Epithelial cell of esophagus (primary cell): ENCODE measurements at regions not wholly inside any gene's neighbourhood (a gene's known extent, or its start where the extent isn't known, plus 50 kb on each side); places are given as distances from the start of the nearest gene placed in this dataset.

ENCODE experiments used
- DNase-seq: peaks from one replicate; pipeline ENCODE4 v3.0.0; 2010; ENCODE audit warnings: low read depth
- H3K4me3 ChIP-seq: 2 replicates; pipeline ENCODE4 v1.5.1; 2011; ENCODE audit warnings: mild to moderate bottlenecking, low read length, control low read depth
- TF ChIP-seq, protein P1 (sequence below): IDR thresholded peaks from 2 replicates; pipeline ENCODE4 v1.5.1; 2011; ENCODE audit warnings: low read depth, mild to moderate bottlenecking, low read length, control low read depth, inconsistent platforms; ENCODE audit not compliant: insufficient read depth; ENCODE audit errors: missing control alignments

GRCh38 chr22:27635852-27636251, 165.7 kb downstream of the MN1 start:
- no peak for DNase-seq
- TF ChIP-seq, protein P1, sequence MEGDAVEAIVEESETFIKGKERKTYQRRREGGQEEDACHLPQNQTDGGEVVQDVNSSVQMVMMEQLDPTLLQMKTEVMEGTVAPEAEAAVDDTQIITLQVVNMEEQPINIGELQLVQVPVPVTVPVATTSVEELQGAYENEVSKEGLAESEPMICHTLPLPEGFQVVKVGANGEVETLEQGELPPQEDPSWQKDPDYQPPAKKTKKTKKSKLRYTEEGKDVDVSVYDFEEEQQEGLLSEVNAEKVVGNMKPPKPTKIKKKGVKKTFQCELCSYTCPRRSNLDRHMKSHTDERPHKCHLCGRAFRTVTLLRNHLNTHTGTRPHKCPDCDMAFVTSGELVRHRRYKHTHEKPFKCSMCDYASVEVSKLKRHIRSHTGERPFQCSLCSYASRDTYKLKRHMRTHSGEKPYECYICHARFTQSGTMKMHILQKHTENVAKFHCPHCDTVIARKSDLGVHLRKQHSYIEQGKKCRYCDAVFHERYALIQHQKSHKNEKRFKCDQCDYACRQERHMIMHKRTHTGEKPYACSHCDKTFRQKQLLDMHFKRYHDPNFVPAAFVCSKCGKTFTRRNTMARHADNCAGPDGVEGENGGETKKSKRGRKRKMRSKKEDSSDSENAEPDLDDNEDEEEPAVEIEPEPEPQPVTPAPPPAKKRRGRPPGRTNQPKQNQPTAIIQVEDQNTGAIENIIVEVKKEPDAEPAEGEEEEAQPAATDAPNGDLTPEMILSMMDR = no peak
- no peak overlapping the region for H3K4me3 ChIP-seq

- TF ChIP-seq, protein P1 = no peak
- H3K4me3 ChIP-seq = no peak overlapping the region
- DNase-seq = no peak
These were observed 164.6 kb downstream of the MN1 start for GRCh38 chr22:27636716-27637508.

GRCh38 chr22:27637604-27638003, 164.0 kb downstream of the MN1 start:
- TF ChIP-seq, protein P1 = no peak
- DNase-seq = peak; percentile 74
- H3K4me3 ChIP-seq = no peak overlapping the region

- no peak overlapping the region for H3K4me3 ChIP-seq
- DNase-seq = no peak
- TF ChIP-seq, protein P1 = no peak
These were observed 163.0 kb downstream of the MN1 start for GRCh38 chr22:27638329-27639233.

- H3K4me3 ChIP-seq = no peak overlapping the region
These were observed 162.1 kb downstream of the MN1 start for GRCh38 chr22:27639248-27640086.

More at GRCh38 chr22:27639248-27640086, 162.1 kb downstream of the MN1 start:
- no peak for DNase-seq
- TF ChIP-seq, protein P1 = no peak
